Endothelial cell (in vitro differentiated cells): ENCODE measurements at regions not wholly inside any gene's neighbourhood (a gene's known extent, or its start where the extent isn't known, plus 50 kb on each side); places are given as distances from the start of the nearest gene placed in this dataset.
A peak's percentile ranks its signal among the peaks of the same experiment; 100 is the strongest.

Experiments used
- DNase-seq: peaks from one replicate; pipeline ENCODE4 v3.0.0; 2021; ENCODE audit warnings: low spot score
- H3K27ac Mint-ChIP-seq: one replicate; pipeline ENCODE4 v1.8.0; 2021; ENCODE audit warnings: mixed read lengths, inconsistent platforms; ENCODE audit not compliant: unreplicated experiment
- H3K27me3 Mint-ChIP-seq: one replicate; pipeline ENCODE4 v1.8.0; 2021; ENCODE audit warnings: mild to moderate bottlenecking, moderate library complexity, mixed read lengths, inconsistent platforms; ENCODE audit not compliant: unreplicated experiment
- H3K36me3 Mint-ChIP-seq: one replicate; pipeline ENCODE4 v1.8.0; 2021; ENCODE audit warnings: mild to moderate bottlenecking, low read depth, mixed read lengths, inconsistent platforms; ENCODE audit not compliant: unreplicated experiment
- H3K4me1 Mint-ChIP-seq: one replicate; pipeline ENCODE4 v1.8.0; 2021; ENCODE audit warnings: mild to moderate bottlenecking, mixed read lengths, inconsistent platforms; ENCODE audit not compliant: unreplicated experiment
- H3K4me3 Mint-ChIP-seq: one replicate; pipeline ENCODE4 v1.8.0; 2021; ENCODE audit warnings: mild to moderate bottlenecking, mixed read lengths, inconsistent platforms; ENCODE audit not compliant: unreplicated experiment
- H3K9me3 Mint-ChIP-seq: one replicate; pipeline ENCODE4 v1.8.0; 2021; ENCODE audit warnings: mixed read lengths, inconsistent platforms; ENCODE audit not compliant: unreplicated experiment
- CTCF ChIP-seq: fragments of 200-600 bp; sonication (generic); IDR thresholded peaks from one replicate; pipeline ENCODE4 v1.5.0; 2021; ENCODE audit warnings: antibody characterized with exemption; ENCODE audit not compliant: unreplicated experiment

DNA sequence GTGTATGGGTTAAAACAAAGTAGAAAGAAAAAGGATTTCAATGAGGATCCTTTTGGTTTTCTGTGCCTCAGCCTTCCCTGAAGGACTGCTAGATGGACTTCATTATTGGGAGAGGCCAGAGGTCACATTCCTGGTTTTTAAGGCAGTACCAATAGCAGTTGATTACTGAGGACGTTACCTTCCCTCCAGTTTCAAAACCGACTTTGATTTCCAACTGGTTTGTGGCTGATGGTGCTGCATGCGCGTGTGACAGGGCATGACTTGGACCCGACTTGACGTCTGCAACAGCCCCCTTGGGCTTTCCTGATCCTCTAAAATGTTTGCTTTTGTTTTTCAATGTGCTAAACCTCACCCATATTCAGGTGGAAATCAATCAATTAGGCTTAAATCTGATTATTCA lies 314.3 kb upstream of the ARGLU1 start:
- no peak for DNase-seq
- H3K36me3 Mint-ChIP-seq, result no peaks in the 10 kb centered on the region
- peaks cover 2% of the 10 kb centered on the region for H3K27me3 Mint-ChIP-seq
- H3K27ac Mint-ChIP-seq, result no peak overlapping the region
- H3K4me3 Mint-ChIP-seq, result no peak overlapping the region
- H3K9me3 Mint-ChIP-seq, result no peaks in the 10 kb centered on the region
- TF ChIP-seq CTCF, result no peak
- H3K4me1 Mint-ChIP-seq, result peaks cover 14% of the 10 kb centered on the region

- Mint-ChIP-seq H3K27ac (no peak overlapping the region), H3K9me3 (no peaks in the 10 kb centered on the region), H3K36me3 (no peaks in the 10 kb centered on the region), H3K4me3 (no peak overlapping the region), H3K4me1 (peaks cover 20% of the 10 kb centered on the region), H3K27me3 (peaks cover 1% of the 10 kb centered on the region)
- TF ChIP-seq CTCF, result no peak
- no peak for DNase-seq
These were observed 311.9 kb upstream of the ARGLU1 start for GRCh38 chr13:106879806-106880205.

DNA sequence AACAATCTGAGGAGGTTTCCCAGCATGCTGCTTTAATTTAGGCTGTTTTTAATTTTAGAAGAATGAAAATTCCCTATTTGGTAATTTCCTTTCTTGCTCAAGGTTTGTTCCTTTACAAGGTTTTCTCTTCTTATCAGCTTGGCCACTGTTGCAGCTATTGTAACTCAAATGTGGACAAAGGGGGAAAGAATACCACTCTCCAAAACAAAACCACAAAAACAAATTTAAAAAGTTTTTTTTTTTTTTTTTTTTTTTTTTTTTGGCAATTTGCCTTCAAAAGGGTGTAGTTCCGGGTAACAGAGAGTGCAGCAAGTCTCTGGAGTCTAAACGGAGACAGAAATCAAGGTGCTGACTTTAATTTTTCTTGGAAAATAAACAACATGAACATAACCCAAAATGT lies 306.4 kb upstream of the ARGLU1 start:
- DNase-seq, result no peak
- Mint-ChIP-seq H3K27me3 (peaks cover 4% of the 10 kb centered on the region), H3K4me1 (peaks cover 21% of the 10 kb centered on the region), H3K27ac (peak overlapping the region; percentile 79), H3K9me3 (no peaks in the 10 kb centered on the region), H3K4me3 (no peak overlapping the region), H3K36me3 (no peaks in the 10 kb centered on the region)
- no peak for TF ChIP-seq CTCF

- Mint-ChIP-seq H3K36me3 (no peaks in the 10 kb centered on the region), H3K4me3 (peak overlapping the region; percentile 53), H3K9me3 (no peaks in the 10 kb centered on the region), H3K4me1 (peaks cover 21% of the 10 kb centered on the region), H3K27ac (peak overlapping the region; percentile 79), H3K27me3 (peaks cover 4% of the 10 kb centered on the region)
- no peak for TF ChIP-seq CTCF
- DNase-seq, result no peak
These were observed 305.9 kb upstream of the ARGLU1 start for GRCh38 chr13:106873810-106874209.

- Mint-ChIP-seq H3K27me3 (peaks cover 6% of the 10 kb centered on the region), H3K27ac (no peak overlapping the region), H3K9me3 (no peaks in the 10 kb centered on the region), H3K4me3 (no peak overlapping the region), H3K36me3 (no peaks in the 10 kb centered on the region), H3K4me1 (peaks cover 27% of the 10 kb centered on the region)
- TF ChIP-seq CTCF, result no peak
- no peak for DNase-seq
These were observed 299.3 kb upstream of the ARGLU1 start for GRCh38 chr13:106867249-106867648.
